ENCODE measurements at regions not wholly inside any gene's neighbourhood (a gene's known extent, or its start where the extent isn't known, plus 50 kb on each side); places are given as distances from the start of the nearest gene placed in this dataset.

GRCh38 chr13:79241697-79242096, 164.4 kb downstream of the RBM26 start (continued):
- no peak for TF ChIP-seq CDX4 (CRISPR knock-in tag; IDR thresholded peaks at IDR 0.05; ENCODE audit: borderline replicate concordance)

- no peak for ATAC-seq
Observed at GRCh38 chr13:79237981-79238380, 168.1 kb downstream of the RBM26 start.

More at GRCh38 chr13:79237981-79238380, 168.1 kb downstream of the RBM26 start:
- CTCF ChIA-PET, result interaction anchor here (1.1 kb wide), 1 partner anchor 11 kb away, joined by 4 read pairs; no protein-coding TSS in a partner anchor
- no peak for TF ChIP-seq EMX1 (CRISPR knock-in tag; IDR thresholded peaks at IDR 0.05)
- no peak for TF ChIP-seq HMGXB4 (CRISPR knock-in tag; IDR thresholded peaks at IDR 0.05)
- TF ChIP-seq ZNF317 (CRISPR knock-in tag; IDR thresholded peaks at IDR 0.05; ENCODE audit: borderline replicate concordance, low read depth), result no peak
- no peak for TF ChIP-seq ATF2 (CRISPR knock-in tag; IDR thresholded peaks at IDR 0.05; ENCODE audit: borderline replicate concordance, low read depth)
- no peak for TF ChIP-seq ARID4B (CRISPR knock-in tag; IDR thresholded peaks at IDR 0.05; ENCODE audit: borderline replicate concordance)
- no peak for TF ChIP-seq ERG (CRISPR knock-in tag; IDR thresholded peaks at IDR 0.05)
- TF ChIP-seq E2F5 (CRISPR knock-in tag; IDR thresholded peaks at IDR 0.05), result no peak
- TF ChIP-seq FOXP4 (CRISPR knock-in tag; IDR thresholded peaks at IDR 0.05), result no peak
- no peak for TF ChIP-seq AFF4 (CRISPR knock-in tag; IDR thresholded peaks at IDR 0.05; ENCODE audit: borderline replicate concordance)
- Mint-ChIP-seq H3K4me1 (peaks cover 12% of the 10 kb centered on the region), H3K4me3 (no peak overlapping the region), H3K27me3 (ENCODE audit: low read depth) (no peaks in the 10 kb centered on the region; the same call in 1 of the 2 replicates), H3K36me3 (no peaks in the 10 kb centered on the region), H3K27ac (no peak overlapping the region), H3K9me3 (peaks cover 4% of the 10 kb centered on the region; the same call in 1 of the 2 replicates)
- POLR2A ChIA-PET, result interaction anchor here (0.6 kb wide), 1 partner anchor 36 kb away, joined by 3 read pairs; no protein-coding TSS in a partner anchor
- no peak for DNase-seq (ENCODE audit: low spot score)
